ENCODE measurements at regions not wholly inside any gene's neighbourhood (a gene's known extent, or its start where the extent isn't known, plus 50 kb on each side); places are given as distances from the start of the nearest gene placed in this dataset.

- Histone ChIP-seq H2AFZ (ENCODE audit: insufficient read depth, low read depth, low read length, poor library complexity, severe bottlenecking) (no peak overlapping the region), H3K4me3 (replicated peaks in 1 of 3; ENCODE audit: low read depth in 2 of 3, low read length in 3 of 3) (no peak overlapping the region), H3K79me2 (ENCODE audit: insufficient read depth, low read length) (no peaks in the 10 kb centered on the region), H3K27me3 (ENCODE audit: control insufficient read depth in 2 of 2, insufficient read depth in 2 of 2, low read length in 2 of 2) (peaks cover 0 to 3% of the 10 kb centered on the region in 2 donors), H3K27ac (ENCODE audit: low read depth in 1 of 2, low read length in 2 of 2) (no peak overlapping the region), H3K4me2 (replicated peaks; ENCODE audit: extremely low read depth, low read length, poor library complexity, severe bottlenecking) (no peak overlapping the region), H3K9me3 (replicated peaks in 1 of 2; ENCODE audit: control insufficient read depth in 1 of 2, insufficient read depth in 1 of 2, low read length in 2 of 2) (no peaks in the 10 kb centered on the region), H3K9ac (ENCODE audit: insufficient read depth, low read length, poor library complexity, severe bottlenecking) (no peak overlapping the region), H3K4me1 (ENCODE audit: control insufficient read depth in 1 of 2, insufficient read depth in 2 of 2, low read length in 2 of 2) (no peaks in the 10 kb centered on the region), H4K20me1 (ENCODE audit: insufficient read depth, low read length) (no peaks in the 10 kb centered on the region), H3K36me3 (replicated peaks in 1 of 2; ENCODE audit: control insufficient read depth in 1 of 2, insufficient read depth in 2 of 2, low read length in 2 of 2) (no peaks in the 10 kb centered on the region)
- no peaks in the 10 kb centered on the region for H3K9me3 Mint-ChIP-seq
- no peak for DNase-seq
- no peaks in the 10 kb centered on the region for H3K36me3 Mint-ChIP-seq
- WGBS (ENCODE audit: insufficient coverage), result 93% methylated on average over 4 of the region's 5 CpGs
- H3K4me3 Mint-ChIP-seq, result no peak overlapping the region
- no peak overlapping the region for H3K27ac Mint-ChIP-seq
- intact Hi-C loops (cut with micrococcal nuclease), result no loop called here
- TF ChIP-seq CTCF (IDR thresholded peaks at IDR 0.05), result no peak
- H3K27me3 Mint-ChIP-seq (ENCODE audit: low read depth in 3 of 3), result peaks cover 5 to 15% (median 9%) of the 10 kb centered on the region in 3 donors
- no peaks in the 10 kb centered on the region for H3K4me1 Mint-ChIP-seq
Measured at GRCh38 chr1:181208967-181209366, 120.5 kb downstream of the IER5 start.

DNA sequence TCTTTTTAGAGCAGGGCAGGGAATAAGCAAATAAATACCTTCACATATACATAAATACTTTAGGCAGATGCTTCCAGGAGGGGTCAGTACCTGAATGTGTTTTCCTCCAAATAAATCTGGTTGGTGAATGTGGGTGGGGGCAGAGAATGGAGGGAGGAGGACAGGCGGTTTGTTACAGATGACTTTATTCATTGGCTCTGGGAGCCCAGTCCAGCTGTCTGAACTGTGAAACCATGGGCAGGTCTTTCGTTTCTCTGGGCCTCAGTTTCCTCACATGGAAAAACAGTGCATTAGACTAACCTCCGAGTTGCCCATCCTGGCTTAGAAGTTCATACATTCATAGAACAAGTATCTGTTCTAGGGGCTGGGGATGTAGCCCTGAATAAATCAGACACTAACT, 124.6 kb downstream of the IER5 start:
- no peak for DNase-seq

More for the DNA sequence above, 124.6 kb downstream of the IER5 start:
- Mint-ChIP-seq H3K27me3 (ENCODE audit: low read depth in 3 of 3) (peaks cover 10 to 16% (median 10%) of the 10 kb centered on the region in 3 donors), H3K27ac (no peak overlapping the region), H3K4me1 (no peaks in the 10 kb centered on the region), H3K4me3 (no peak overlapping the region), H3K36me3 (no peaks in the 10 kb centered on the region), H3K9me3 (peaks cover 0 to 7% (median 3%) of the 10 kb centered on the region in 7 donors)
- no peaks in the 10 kb centered on the region for H3K9me3 ChIP-seq (replicated peaks in 1 of 2; ENCODE audit: control insufficient read depth in 1 of 2, insufficient read depth in 1 of 2, low read length in 2 of 2)
- intact Hi-C loops (cut with micrococcal nuclease), result no loop called here
- peaks cover 0 to 3% of the 10 kb centered on the region in 2 donors for H3K27me3 ChIP-seq (ENCODE audit: control insufficient read depth in 2 of 2, insufficient read depth in 2 of 2, low read length in 2 of 2)
- no peak for TF ChIP-seq CTCF (IDR thresholded peaks at IDR 0.05)
- H3K4me3 ChIP-seq (replicated peaks in 1 of 3; ENCODE audit: low read depth in 2 of 3, low read length in 3 of 3), result no peak overlapping the region
- no peaks in the 10 kb centered on the region for H3K4me1 ChIP-seq (ENCODE audit: control insufficient read depth in 1 of 2, insufficient read depth in 2 of 2, low read length in 2 of 2)
- no peak overlapping the region for H3K27ac ChIP-seq (ENCODE audit: low read depth in 1 of 2, low read length in 2 of 2)
- H3K36me3 ChIP-seq (replicated peaks in 1 of 2; ENCODE audit: control insufficient read depth in 1 of 2, insufficient read depth in 2 of 2, low read length in 2 of 2), result no peaks in the 10 kb centered on the region
- no peak overlapping the region for H2AFZ ChIP-seq (ENCODE audit: insufficient read depth, low read depth, low read length, poor library complexity, severe bottlenecking)
- H3K79me2 ChIP-seq (ENCODE audit: insufficient read depth, low read length), result no peaks in the 10 kb centered on the region
- WGBS (ENCODE audit: insufficient coverage), result 84% methylated on average over 3 of the region's 3 CpGs
- H3K9ac ChIP-seq (ENCODE audit: insufficient read depth, low read length, poor library complexity, severe bottlenecking), result no peak overlapping the region
- H4K20me1 ChIP-seq (ENCODE audit: insufficient read depth, low read length), result no peaks in the 10 kb centered on the region
- no peak overlapping the region for H3K4me2 ChIP-seq (replicated peaks; ENCODE audit: extremely low read depth, low read length, poor library complexity, severe bottlenecking)

Data from CD14-positive monocyte (primary cell).